ENCODE measurements at regions not wholly inside any gene's neighbourhood (a gene's known extent, or its start where the extent isn't known, plus 50 kb on each side); places are given as distances from the start of the nearest gene placed in this dataset.

- Histone ChIP-seq H3K4me3 (ENCODE audit: low read length) (no peak overlapping the region), H3K9me2 (ENCODE audit: insufficient read depth, low read length) (no peaks in the 10 kb centered on the region), H3K36me3 (ENCODE audit: insufficient read depth, low read length) (no peaks in the 10 kb centered on the region), H3K27ac (ENCODE audit: low read length) (no peak overlapping the region), H2AFZ (ENCODE audit: low read depth, low read length) (no peak overlapping the region), H4K20me1 (ENCODE audit: insufficient read depth) (no peaks in the 10 kb centered on the region), H3F3A (ENCODE audit: insufficient read depth, low read length, poor library complexity, severe bottlenecking) (no peaks in the 10 kb centered on the region), H3K4me2 (ENCODE audit: low read length) (no peak overlapping the region), H3K79me2 (replicated peaks; ENCODE audit: insufficient read depth, low read length) (no peaks in the 10 kb centered on the region), H3K27me3 (ENCODE audit: insufficient read depth, low read depth, low read length) (no peaks in the 10 kb centered on the region), H3K9ac (ENCODE audit: low read length) (no peak overlapping the region), H3K9me3 (ENCODE audit: low read length) (no peaks in the 10 kb centered on the region)
- TF ChIP-seq RAD21 (conservative IDR thresholded peaks at IDR 0.05) (no peak), POLR2AphosphoS5 (IDR thresholded peaks at IDR 0.05) (no peak)
Observed at GRCh38 chr14:40393143-40393542, 960.9 kb upstream of the FBXO33 start.

DNA sequence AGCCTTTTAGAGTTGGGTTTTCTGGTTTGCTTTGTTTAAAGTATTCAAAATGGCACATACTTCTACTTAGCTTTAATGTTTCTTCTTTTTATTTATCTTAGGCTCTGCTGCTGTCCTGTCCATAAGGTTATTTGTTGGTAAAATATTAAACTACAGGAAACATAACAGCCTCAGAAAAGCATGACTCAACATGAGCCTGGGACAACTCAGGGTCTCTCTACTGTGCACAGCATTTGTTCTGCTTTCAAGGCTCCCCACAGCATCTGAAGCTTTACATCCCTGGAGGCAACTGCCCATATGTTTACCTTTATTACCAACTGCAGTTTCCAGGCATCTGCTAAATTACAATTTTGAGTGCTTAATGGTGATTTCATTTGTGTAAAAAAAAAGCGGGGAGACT, 954.2 kb upstream of the FBXO33 start:
- Histone ChIP-seq H4K20me1 (ENCODE audit: insufficient read depth) (no peaks in the 10 kb centered on the region), H3K4me2 (ENCODE audit: low read length) (no peak overlapping the region), H3K4me3 (ENCODE audit: low read length) (no peak overlapping the region), H3K9me2 (ENCODE audit: insufficient read depth, low read length) (no peaks in the 10 kb centered on the region), H2AFZ (ENCODE audit: low read depth, low read length) (no peak overlapping the region), H3K27me3 (ENCODE audit: insufficient read depth, low read depth, low read length) (no peaks in the 10 kb centered on the region), H3K79me2 (replicated peaks; ENCODE audit: insufficient read depth, low read length) (no peaks in the 10 kb centered on the region), H3F3A (ENCODE audit: insufficient read depth, low read length, poor library complexity, severe bottlenecking) (no peaks in the 10 kb centered on the region), H3K9ac (ENCODE audit: low read length) (no peak overlapping the region), H3K27ac (ENCODE audit: low read length) (no peak overlapping the region), H3K9me3 (ENCODE audit: low read length) (no peaks in the 10 kb centered on the region), H3K36me3 (ENCODE audit: insufficient read depth, low read length) (no peaks in the 10 kb centered on the region)
- TF ChIP-seq EZH2 (IDR thresholded peaks at IDR 0.05; ENCODE audit: borderline replicate concordance, insufficient read depth, low read length, poor library complexity, severe bottlenecking): no peak
- no peak for TF ChIP-seq RAD21 (conservative IDR thresholded peaks at IDR 0.05)
- TF ChIP-seq MXI1 (conservative IDR thresholded peaks at IDR 0.05; ENCODE audit: poor library complexity, severe bottlenecking): no peak
- no peak for TF ChIP-seq SMC3 (conservative IDR thresholded peaks at IDR 0.05; ENCODE audit: poor library complexity)
- TF ChIP-seq, protein P1, sequence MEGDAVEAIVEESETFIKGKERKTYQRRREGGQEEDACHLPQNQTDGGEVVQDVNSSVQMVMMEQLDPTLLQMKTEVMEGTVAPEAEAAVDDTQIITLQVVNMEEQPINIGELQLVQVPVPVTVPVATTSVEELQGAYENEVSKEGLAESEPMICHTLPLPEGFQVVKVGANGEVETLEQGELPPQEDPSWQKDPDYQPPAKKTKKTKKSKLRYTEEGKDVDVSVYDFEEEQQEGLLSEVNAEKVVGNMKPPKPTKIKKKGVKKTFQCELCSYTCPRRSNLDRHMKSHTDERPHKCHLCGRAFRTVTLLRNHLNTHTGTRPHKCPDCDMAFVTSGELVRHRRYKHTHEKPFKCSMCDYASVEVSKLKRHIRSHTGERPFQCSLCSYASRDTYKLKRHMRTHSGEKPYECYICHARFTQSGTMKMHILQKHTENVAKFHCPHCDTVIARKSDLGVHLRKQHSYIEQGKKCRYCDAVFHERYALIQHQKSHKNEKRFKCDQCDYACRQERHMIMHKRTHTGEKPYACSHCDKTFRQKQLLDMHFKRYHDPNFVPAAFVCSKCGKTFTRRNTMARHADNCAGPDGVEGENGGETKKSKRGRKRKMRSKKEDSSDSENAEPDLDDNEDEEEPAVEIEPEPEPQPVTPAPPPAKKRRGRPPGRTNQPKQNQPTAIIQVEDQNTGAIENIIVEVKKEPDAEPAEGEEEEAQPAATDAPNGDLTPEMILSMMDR (IDR thresholded peaks at IDR 0.05; ENCODE audit: poor library complexity, severe bottlenecking): no peak

- Histone ChIP-seq H2AFZ (ENCODE audit: low read depth, low read length) (no peak overlapping the region), H3F3A (ENCODE audit: insufficient read depth, low read length, poor library complexity, severe bottlenecking) (no peaks in the 10 kb centered on the region), H3K9ac (ENCODE audit: low read length) (no peak overlapping the region), H3K79me2 (replicated peaks; ENCODE audit: insufficient read depth, low read length) (no peaks in the 10 kb centered on the region), H3K9me2 (ENCODE audit: insufficient read depth, low read length) (no peaks in the 10 kb centered on the region), H4K20me1 (ENCODE audit: insufficient read depth) (no peaks in the 10 kb centered on the region), H3K4me2 (ENCODE audit: low read length) (no peak overlapping the region), H3K9me3 (ENCODE audit: low read length) (no peaks in the 10 kb centered on the region), H3K4me3 (ENCODE audit: low read length) (no peak overlapping the region), H3K27me3 (ENCODE audit: insufficient read depth, low read depth, low read length) (no peaks in the 10 kb centered on the region), H3K27ac (ENCODE audit: low read length) (no peak overlapping the region), H3K36me3 (ENCODE audit: insufficient read depth, low read length) (no peaks in the 10 kb centered on the region)
- TF ChIP-seq EZH2 (IDR thresholded peaks at IDR 0.05; ENCODE audit: borderline replicate concordance, insufficient read depth, low read length, poor library complexity, severe bottlenecking) (no peak), EP300 (conservative IDR thresholded peaks at IDR 0.05; ENCODE audit: poor library complexity, severe bottlenecking) (no peak), TAF1 (IDR thresholded peaks at IDR 0.05; ENCODE audit: low read depth) (no peak), RAD21 (conservative IDR thresholded peaks at IDR 0.05) (no peak), SMC3 (conservative IDR thresholded peaks at IDR 0.05; ENCODE audit: poor library complexity) (no peak), MXI1 (conservative IDR thresholded peaks at IDR 0.05; ENCODE audit: poor library complexity, severe bottlenecking) (no peak), POLR2AphosphoS5 (IDR thresholded peaks at IDR 0.05) (no peak)
- TF ChIP-seq, protein P1 (IDR thresholded peaks at IDR 0.05; ENCODE audit: poor library complexity, severe bottlenecking): no peak
- TF ChIP-seq, protein P2, sequence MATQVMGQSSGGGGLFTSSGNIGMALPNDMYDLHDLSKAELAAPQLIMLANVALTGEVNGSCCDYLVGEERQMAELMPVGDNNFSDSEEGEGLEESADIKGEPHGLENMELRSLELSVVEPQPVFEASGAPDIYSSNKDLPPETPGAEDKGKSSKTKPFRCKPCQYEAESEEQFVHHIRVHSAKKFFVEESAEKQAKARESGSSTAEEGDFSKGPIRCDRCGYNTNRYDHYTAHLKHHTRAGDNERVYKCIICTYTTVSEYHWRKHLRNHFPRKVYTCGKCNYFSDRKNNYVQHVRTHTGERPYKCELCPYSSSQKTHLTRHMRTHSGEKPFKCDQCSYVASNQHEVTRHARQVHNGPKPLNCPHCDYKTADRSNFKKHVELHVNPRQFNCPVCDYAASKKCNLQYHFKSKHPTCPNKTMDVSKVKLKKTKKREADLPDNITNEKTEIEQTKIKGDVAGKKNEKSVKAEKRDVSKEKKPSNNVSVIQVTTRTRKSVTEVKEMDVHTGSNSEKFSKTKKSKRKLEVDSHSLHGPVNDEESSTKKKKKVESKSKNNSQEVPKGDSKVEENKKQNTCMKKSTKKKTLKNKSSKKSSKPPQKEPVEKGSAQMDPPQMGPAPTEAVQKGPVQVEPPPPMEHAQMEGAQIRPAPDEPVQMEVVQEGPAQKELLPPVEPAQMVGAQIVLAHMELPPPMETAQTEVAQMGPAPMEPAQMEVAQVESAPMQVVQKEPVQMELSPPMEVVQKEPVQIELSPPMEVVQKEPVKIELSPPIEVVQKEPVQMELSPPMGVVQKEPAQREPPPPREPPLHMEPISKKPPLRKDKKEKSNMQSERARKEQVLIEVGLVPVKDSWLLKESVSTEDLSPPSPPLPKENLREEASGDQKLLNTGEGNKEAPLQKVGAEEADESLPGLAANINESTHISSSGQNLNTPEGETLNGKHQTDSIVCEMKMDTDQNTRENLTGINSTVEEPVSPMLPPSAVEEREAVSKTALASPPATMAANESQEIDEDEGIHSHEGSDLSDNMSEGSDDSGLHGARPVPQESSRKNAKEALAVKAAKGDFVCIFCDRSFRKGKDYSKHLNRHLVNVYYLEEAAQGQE (IDR thresholded peaks at IDR 0.05; ENCODE audit: borderline replicate concordance): no peak
Observed at GRCh38 chr14:40374221-40374620, 942.0 kb upstream of the FBXO33 start.

Data from neural cell (in vitro differentiated cells).